ENCODE measurements at regions not wholly inside any gene's neighbourhood (a gene's known extent, or its start where the extent isn't known, plus 50 kb on each side); places are given as distances from the start of the nearest gene placed in this dataset.

GRCh38 chr6:137754866-137755265 is 112.2 kb upstream of the TNFAIP3 start:
- H3K27me3 ChIP-seq, result no peaks in the 10 kb centered on the region
- H3K4me3 ChIP-seq, result no peak overlapping the region
- H3K9me3 ChIP-seq, result no peaks in the 10 kb centered on the region
- H3K36me3 ChIP-seq (ENCODE audit: low read depth, missing control alignments), result no peaks in the 10 kb centered on the region
- intact Hi-C loops (cut with DNase I; ENCODE audit: low total_unique reads), result no loop called here
- TF ChIP-seq, protein P1, sequence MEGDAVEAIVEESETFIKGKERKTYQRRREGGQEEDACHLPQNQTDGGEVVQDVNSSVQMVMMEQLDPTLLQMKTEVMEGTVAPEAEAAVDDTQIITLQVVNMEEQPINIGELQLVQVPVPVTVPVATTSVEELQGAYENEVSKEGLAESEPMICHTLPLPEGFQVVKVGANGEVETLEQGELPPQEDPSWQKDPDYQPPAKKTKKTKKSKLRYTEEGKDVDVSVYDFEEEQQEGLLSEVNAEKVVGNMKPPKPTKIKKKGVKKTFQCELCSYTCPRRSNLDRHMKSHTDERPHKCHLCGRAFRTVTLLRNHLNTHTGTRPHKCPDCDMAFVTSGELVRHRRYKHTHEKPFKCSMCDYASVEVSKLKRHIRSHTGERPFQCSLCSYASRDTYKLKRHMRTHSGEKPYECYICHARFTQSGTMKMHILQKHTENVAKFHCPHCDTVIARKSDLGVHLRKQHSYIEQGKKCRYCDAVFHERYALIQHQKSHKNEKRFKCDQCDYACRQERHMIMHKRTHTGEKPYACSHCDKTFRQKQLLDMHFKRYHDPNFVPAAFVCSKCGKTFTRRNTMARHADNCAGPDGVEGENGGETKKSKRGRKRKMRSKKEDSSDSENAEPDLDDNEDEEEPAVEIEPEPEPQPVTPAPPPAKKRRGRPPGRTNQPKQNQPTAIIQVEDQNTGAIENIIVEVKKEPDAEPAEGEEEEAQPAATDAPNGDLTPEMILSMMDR (IDR thresholded peaks at IDR 0.05), result no peak
- no peak for TF ChIP-seq POLR2A (IDR thresholded peaks at IDR 0.05)
- no peak overlapping the region for H3K27ac ChIP-seq
- DNase-seq, result no peak
- H3K4me1 ChIP-seq, result no peaks in the 10 kb centered on the region

GRCh38 chr6:137755284-137755683 is 111.8 kb upstream of the TNFAIP3 start:
- Histone ChIP-seq H3K4me3 (no peak overlapping the region), H3K36me3 (ENCODE audit: low read depth, missing control alignments) (no peaks in the 10 kb centered on the region), H3K4me1 (no peaks in the 10 kb centered on the region), H3K27ac (no peak overlapping the region), H3K27me3 (no peaks in the 10 kb centered on the region), H3K9me3 (no peaks in the 10 kb centered on the region)
- WGBS, 2 donors, result 52% methylated on average over 2 of the region's 2 CpGs
- no peak for TF ChIP-seq POLR2A (IDR thresholded peaks at IDR 0.05)
- TF ChIP-seq, protein P1 (IDR thresholded peaks at IDR 0.05), result no peak
- no peak for DNase-seq
- intact Hi-C loops (cut with DNase I; ENCODE audit: low total_unique reads), result no loop called here

GRCh38 chr6:137756788-137757187 is 110.3 kb upstream of the TNFAIP3 start:
- no peak overlapping the region for H3K4me3 ChIP-seq
- no peaks in the 10 kb centered on the region for H3K4me1 ChIP-seq
- intact Hi-C loops (cut with DNase I; ENCODE audit: low total_unique reads), result no loop called here
- TF ChIP-seq, protein P1 (IDR thresholded peaks at IDR 0.05), result no peak
- TF ChIP-seq POLR2A (IDR thresholded peaks at IDR 0.05), result no peak
- no peaks in the 10 kb centered on the region for H3K27me3 ChIP-seq
- no peaks in the 10 kb centered on the region for H3K36me3 ChIP-seq (ENCODE audit: low read depth, missing control alignments)
- WGBS, 2 donors, result 93 to 98% methylated on average over 3 of the region's 3 CpGs
- H3K9me3 ChIP-seq, result no peaks in the 10 kb centered on the region
- DNase-seq, result no peak
- no peak overlapping the region for H3K27ac ChIP-seq

DNA sequence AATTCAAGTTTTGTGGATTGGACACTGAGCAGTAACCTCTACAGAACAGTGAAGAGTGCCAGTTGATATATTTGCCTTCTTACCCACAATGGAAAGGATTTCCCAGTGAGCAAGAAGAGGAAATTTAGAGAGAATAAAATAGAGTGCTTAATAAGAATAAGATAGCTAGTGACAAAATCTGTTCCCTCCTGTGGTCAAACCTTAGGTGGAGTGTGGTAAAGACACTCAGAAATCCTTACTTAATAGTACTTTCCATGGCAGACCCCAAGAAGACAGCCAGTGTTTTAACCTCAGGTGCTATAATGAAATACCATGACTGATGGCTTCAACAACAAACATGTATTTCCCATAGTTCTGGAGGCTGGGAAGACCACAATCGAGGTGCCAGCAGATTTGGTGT is 108.4 kb upstream of the TNFAIP3 start:
- Histone ChIP-seq H3K9me3 (no peaks in the 10 kb centered on the region), H3K27ac (no peak overlapping the region), H3K36me3 (ENCODE audit: low read depth, missing control alignments) (no peaks in the 10 kb centered on the region), H3K4me3 (no peak overlapping the region), H3K27me3 (no peaks in the 10 kb centered on the region), H3K4me1 (no peaks in the 10 kb centered on the region)
- 93 to 94% methylated on average over 1 of the region's 1 CpG for WGBS, 2 donors
- intact Hi-C loops (cut with DNase I; ENCODE audit: low total_unique reads), result no loop called here
- TF ChIP-seq, protein P1 (IDR thresholded peaks at IDR 0.05), result no peak
- TF ChIP-seq POLR2A (IDR thresholded peaks at IDR 0.05), result no peak
- no peak for DNase-seq

GRCh38 chr6:137759624-137760023 is 107.4 kb upstream of the TNFAIP3 start:
- intact Hi-C loops (cut with DNase I; ENCODE audit: low total_unique reads), result no loop called here
- 75 to 100% methylated on average over 1 of the region's 1 CpG for WGBS, 2 donors
- no peaks in the 10 kb centered on the region for H3K4me1 ChIP-seq
- no peaks in the 10 kb centered on the region for H3K27me3 ChIP-seq
- no peak for DNase-seq
- H3K36me3 ChIP-seq (ENCODE audit: low read depth, missing control alignments), result no peaks in the 10 kb centered on the region
- no peak overlapping the region for H3K4me3 ChIP-seq
- no peaks in the 10 kb centered on the region for H3K9me3 ChIP-seq
- no peak for TF ChIP-seq POLR2A (IDR thresholded peaks at IDR 0.05)
- TF ChIP-seq, protein P1 (IDR thresholded peaks at IDR 0.05), result no peak
- H3K27ac ChIP-seq, result no peak overlapping the region
